ENCODE measurements at regions not wholly inside any gene's neighbourhood (a gene's known extent, or its start where the extent isn't known, plus 50 kb on each side); places are given as distances from the start of the nearest gene placed in this dataset.
"Not testable (repeated sequence)": the region's sequence is repeated elsewhere in the genome, so short reads cannot be mapped to it uniquely, and the experiment has no call there.

DNA sequence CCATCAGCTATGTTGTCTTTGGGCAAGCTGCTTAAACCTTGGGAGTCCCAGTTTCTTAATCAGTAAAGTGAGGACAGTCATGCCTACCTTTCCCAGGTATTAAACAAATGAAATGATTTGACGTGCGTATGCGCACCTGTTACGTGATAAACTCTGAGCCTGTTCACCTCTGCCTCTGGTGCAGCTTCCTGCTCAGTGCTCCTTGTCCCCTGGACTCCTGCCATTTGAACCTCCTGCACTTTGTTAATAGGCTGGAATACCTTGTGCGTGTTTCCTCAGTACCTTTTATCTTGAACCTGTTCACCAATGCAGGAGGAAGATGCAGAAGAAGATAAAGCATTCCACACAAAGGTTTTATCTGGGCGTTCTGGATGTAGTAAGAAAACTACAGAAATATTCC lies 211.9 kb downstream of the CEP135 start:
- DNase-seq, result no peak
- intact Hi-C loops (cut with micrococcal nuclease), result no loop called here
- no peak for ATAC-seq

DNA sequence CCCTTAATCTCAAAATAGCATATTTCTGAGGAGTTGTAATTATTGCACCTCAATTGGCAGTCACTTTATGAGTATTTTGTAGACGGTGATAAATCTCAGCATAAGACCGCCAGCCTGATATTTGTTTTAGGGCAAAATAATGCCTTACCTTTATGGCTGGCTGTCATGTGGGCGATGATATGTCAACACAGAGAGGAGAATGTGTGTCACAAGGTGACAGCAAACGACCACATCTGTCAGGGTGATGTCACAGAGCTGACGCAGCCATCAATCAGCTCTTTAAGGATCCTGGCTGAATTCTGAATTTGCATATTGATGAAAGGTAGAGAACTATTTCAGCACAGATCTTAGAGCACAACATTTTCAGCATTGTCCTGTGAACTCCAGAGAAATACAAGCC lies 209.7 kb downstream of the CEP135 start:
- ATAC-seq, result no peak
- intact Hi-C loops (cut with micrococcal nuclease), result no loop called here
- DNase-seq, result no peak

DNA sequence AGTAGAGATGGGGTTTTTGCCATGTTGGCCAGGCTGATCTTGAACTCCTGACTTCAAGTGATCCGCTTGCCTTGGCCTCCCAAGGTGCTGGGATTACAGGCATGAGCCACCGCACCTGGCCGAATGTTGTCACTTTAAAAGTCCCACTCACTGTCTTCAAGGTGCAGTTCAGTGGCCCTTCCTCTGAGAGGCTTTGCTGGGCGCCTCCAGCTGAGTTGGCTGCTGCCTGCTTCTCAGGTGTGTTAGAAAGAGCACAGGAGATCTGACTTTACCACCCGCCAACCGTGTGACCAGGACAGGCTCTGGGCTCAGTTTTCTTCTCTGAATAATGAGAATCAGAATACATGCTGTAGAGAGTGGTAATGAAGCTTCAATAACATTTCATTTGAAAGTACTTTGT lies 207.4 kb downstream of the CEP135 start:
- DNase-seq, result no peak
- intact Hi-C loops (cut with micrococcal nuclease), result no loop called here
- ATAC-seq, result no peak

DNA sequence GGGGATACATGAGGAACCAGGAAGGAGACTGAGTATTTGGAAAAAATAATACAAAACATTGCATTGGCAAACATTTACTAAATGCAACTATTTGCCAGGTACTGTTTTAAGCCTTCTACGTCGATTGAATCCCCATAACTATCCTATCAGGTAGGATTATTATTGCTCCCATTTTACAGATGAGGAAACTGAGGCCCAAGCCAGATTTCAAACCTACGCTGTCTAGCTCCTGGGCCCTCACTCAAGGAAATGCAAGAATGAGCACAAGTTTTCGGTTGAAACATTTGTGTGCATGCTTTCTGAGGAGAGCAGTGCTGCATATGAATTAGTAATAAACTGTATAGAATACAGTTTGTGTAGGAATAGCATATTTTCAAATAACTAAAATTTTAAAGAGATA lies 206.7 kb downstream of the CEP135 start:
- DNase-seq (no peak), ATAC-seq (no peak)
- intact Hi-C loops (cut with micrococcal nuclease), result no loop called here

DNA sequence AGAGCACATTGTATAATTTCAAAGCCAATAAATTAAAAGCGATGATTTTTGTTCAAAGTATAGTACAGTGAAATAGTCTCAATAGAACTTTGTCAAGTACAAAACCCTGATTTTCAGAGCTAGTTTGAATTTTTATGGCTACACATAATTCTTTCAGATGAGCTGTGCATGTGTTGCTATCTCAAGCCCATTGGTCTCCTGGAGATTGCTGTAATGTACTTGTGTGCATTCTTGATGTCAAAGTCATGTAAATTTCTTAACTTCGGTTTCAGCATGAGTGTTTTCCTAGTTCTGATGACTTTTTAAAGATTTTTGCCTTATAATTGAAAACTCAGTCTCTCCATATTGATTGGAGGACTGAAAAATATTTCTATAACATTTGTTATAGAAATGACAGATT lies 200.8 kb downstream of the CEP135 start:
- intact Hi-C loops (cut with micrococcal nuclease), result no loop called here
- DNase-seq (no peak), ATAC-seq (no peak)

DNA sequence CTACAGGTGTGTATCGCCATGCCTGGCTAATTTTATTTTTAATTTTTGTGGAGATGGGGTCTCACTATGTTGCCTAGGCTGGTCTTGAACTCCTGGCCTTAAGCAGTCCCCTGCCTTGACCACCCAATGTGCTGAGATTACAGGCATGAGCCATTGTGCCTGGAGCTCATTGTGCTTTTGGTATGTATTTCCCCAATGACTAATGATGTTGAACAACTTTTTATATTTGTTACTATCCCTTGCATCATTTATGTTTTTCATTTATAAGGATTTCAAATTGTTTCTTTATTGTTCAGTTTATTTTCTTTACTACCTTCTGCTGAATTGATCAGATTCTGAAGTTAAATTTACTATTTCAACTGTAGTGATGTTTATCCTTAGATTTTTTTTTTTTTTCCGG lies 199.7 kb downstream of the CEP135 start:
- intact Hi-C loops (cut with micrococcal nuclease), result no loop called here
- ATAC-seq (no peak), DNase-seq (no peak)

DNA sequence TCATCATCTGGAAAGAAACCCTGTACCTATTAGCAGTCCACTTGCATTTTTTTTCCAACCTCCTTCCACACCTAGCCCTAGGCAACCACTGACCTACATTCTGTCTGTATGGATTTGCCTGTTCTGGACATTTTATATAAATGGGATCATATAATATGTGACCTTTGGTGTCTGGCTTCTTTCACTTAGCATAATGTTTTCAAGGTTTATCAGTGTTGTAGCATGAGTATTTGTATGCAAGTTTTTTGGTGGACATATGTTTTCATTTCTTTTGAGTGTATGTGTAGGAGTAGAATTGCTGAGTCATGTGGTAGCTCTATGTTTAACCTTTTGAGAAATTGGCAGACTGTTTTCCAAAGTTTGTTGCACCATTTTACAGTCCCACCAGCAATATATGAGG lies 198.6 kb downstream of the CEP135 start:
- intact Hi-C loops (cut with micrococcal nuclease), result no loop called here
- DNase-seq (no peak), ATAC-seq (no peak)

DNA sequence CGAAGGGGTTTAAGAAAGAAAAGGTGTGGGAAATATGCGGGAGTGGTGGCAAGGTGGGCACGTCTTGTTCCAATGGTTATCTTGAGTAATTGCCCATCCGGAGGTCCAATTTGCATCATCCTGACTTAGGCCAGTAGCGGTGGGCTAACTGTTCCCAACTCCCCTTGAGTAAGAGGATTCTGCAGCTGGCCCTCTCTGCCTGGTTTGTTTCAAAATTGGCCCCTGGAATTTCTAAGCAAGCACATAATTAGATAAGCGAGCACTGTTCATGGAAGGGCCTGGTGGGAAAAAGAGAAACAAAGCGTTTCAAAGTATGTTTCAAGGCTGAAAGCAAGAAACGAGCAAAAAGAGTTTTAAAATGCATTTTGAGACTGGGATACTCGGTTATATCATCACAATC lies 198.2 kb downstream of the CEP135 start:
- no peak for DNase-seq
- no peak for ATAC-seq
- intact Hi-C loops (cut with micrococcal nuclease), result no loop called here

DNA sequence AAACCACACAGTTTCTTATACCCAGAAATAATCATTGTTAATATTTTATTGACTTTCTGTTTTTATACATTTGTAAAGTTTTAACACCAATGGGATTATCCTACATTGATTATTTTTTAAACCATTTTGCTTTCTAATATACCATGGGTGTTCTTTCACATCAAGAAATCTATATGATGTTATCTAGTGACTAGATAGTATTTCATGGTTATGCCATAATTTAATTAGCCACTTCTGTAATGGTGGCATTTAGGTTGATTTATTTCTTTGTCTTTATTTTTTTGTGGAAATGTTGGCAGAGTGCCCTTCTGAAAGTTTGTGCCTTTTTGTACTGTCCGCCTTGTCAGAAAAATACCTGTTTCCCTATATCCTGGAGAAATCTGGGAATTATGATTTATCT lies 193.3 kb downstream of the CEP135 start:
- DNase-seq (no peak), ATAC-seq (no peak)
- intact Hi-C loops (cut with micrococcal nuclease), result no loop called here

DNA sequence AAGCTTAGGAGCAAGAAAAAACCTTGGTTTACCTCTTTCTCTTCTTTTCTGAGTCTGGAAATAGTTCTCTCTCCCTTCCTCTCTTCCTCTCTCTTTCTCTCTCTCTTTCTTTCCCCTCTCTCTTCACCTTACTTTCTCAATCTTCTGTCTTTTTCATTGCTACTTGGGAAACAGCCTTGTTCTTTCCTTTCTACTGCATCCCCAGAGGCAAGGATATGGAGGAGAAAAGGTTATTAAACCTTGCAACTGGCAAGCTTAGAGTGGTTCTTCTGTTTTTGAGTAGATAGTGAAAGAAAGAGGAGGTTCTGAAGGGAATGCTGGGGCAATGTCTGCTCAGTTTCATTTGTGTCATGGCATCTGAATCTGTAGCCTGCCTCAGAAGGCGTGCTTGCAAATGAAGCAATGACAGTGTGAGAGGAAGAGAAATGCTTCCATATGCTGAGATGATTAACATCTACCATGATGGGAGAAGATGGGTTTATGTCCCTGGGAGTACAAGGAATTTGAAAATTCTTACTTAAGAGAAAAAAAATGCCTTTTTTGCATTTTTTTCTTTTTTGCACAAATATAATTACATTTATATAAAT lies 190.6 kb downstream of the CEP135 start:
- DNase-seq, result no peak
- intact Hi-C loops (cut with micrococcal nuclease), result no loop called here
- ATAC-seq, result no peak

DNA sequence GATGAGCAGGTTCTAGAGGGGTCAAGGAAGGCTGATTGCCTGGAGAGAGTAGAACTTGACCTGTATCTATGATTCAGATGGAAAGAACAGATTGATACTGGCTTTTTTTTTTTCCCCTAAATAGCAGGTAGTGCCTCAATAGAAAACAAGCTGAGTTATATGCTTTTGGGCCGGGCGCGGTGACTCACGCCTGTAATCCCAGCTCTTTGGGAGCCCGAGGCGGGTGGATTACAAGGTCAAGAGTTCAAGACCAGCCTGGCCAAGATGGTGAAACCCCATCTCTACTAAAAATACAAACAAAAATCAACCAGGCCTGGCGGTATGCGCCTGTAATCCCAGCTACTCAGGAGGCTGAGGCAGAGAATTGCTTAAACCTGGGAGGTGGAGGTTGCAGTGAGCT lies 186.1 kb downstream of the CEP135 start:
- ATAC-seq; intact Hi-C loops (cut with micrococcal nuclease); DNase-seq: not testable (repeated sequence)

DNA sequence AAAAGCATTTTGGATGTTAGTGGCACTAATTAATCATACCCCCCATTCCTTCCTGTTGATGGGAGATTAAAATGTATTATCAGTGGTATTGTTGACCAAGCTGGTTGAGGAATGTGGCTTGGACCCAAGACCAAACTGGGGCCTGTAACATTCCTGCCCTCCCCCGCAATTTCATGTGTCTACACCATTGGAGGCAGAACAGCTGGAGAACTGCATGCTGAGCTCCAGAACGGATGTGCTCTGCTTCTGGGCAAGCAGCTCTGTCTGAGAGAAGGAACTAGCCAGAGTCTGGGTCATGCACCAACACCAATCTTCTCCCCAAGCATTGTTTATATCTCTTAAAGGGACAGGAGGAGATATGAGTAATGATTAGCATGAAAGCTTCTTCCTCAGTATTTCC lies 185.5 kb downstream of the CEP135 start:
- DNase-seq (no peak), ATAC-seq (peak; percentile 88)
- intact Hi-C loops (cut with micrococcal nuclease), result no loop called here

DNA sequence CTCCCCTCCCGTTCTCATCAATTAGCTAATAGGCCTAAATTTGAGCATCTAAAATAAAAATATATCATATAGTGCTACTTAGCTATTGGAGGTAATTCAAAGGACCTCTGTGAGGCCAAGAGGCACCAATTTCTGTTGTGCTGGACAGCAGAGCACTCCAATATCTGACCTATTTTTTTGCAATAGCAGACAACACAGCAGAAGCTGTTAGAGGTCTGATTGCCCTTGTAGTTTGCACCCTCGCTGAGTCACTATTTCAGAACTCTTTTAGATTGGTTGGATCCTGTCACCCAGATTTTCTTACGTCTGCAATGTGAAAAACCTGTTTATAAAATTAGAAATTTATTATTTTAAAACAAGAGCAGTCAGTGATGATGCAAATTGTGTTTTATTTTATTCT lies 184.1 kb downstream of the CEP135 start:
- intact Hi-C loops (cut with micrococcal nuclease), result no loop called here
- no peak for ATAC-seq
- DNase-seq, result no peak

DNA sequence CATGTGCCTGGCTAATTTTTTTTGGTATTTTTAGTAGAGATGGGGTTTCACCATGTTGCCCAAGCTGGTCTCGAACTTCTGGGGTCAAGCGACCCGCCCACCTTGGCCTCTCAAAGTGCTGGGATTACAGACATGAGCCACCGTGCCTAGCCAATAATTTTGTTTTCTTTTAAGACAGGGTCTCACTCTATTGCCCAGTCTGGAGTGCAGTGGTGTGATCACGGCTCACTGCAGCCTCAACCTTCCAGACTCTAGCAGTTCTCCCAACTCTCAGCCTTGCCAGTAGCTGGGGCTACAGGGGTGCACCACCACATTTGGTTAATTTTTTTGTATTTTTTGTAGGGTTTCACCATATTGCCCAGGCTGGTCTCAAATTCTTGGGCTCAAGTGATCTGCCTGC lies 183.4 kb downstream of the CEP135 start:
- intact Hi-C loops (cut with micrococcal nuclease); ATAC-seq: not testable (repeated sequence)

DNA sequence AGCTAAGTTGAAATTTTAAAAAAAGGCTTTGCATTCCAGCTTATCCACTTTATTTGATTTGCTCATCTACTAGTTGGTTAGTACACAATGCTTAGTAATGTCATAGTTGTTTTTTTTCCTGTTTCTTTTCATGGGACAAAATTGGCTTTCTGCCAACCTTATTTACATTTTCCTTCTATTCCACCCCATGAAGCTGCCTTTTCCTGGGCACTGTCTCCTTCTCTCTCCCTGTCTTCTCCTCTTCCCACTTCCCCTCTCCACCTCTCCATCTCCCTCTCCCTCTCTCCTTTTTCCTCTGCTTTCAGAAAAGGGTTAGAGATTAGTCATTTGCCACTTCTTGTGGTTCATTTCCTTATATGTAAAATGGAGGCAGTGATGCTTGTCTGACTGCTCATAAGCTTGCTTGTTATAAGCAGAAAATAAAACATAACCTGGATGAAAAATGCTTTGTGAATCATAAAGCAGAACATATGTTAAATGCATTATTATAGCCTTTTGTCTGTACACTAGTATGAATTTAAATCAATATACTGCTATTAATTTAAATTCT lies 181.9 kb downstream of the CEP135 start:
- ATAC-seq, result no peak
- intact Hi-C loops (cut with micrococcal nuclease), result no loop called here
- DNase-seq, result no peak

More for the DNA sequence above, 183.4 kb downstream of the CEP135 start:
- not testable (repeated sequence) for DNase-seq

DNA sequence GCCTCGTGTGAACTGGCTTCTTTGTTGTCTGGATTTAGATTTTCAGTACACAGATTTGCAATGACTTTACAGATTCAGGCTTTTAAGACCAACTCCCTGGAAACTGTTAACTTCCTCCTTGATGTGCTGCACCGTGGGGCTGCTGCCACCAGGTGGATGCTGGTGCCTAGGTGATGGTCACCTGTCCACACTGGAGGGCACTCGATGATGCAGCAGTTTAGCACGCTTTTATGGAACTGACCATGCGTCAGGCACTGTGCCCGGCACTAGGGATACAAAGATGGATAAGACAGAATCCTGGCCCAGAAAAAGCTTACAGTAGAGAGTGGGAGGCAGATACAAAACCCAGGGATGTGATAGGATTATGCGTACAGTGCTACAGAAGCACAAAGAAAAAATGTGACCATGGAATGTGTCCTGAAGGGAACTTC lies 180.7 kb downstream of the CEP135 start:
- no peak for ATAC-seq
- intact Hi-C loops (cut with micrococcal nuclease), result no loop called here
- no peak for DNase-seq

DNA sequence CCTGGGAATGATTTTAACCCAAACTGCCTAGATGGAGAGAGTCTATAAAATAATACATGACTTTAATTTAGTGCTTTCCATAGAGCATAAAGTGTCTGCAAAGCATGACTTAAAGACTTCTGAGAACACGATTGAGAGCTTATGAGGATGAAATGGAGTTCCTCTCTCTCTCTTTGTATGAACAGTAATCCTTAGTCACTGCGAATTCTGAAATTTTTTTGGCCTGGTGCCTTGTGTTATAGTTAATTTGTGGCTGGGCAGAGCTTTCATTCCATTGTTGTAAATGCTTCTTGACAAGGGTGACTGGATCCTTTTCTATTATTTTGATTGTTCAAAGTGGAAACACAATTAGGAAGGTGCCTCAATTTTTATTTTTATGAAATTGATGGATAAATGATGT lies 179.5 kb downstream of the CEP135 start:
- ATAC-seq (no peak), DNase-seq (no peak)
- intact Hi-C loops (cut with micrococcal nuclease), result no loop called here

DNA sequence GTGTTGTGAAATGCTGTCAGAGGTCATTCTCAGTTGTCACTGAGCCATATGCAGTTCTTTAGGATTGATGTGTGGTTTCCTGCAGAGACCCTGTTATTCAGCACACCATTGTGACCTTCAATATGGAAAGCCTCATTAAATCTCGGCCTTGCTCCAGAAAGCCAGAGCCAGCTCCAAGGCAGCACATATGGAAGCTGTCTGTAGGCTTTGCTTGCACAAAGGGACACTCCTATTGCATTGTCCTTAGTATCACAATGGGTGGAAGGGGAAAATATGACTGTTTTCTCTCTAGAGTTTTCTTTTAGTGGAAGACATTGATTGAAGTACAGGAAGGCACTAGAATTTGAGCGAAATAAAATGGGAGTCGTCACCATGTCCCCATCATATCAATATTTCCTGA lies 179.0 kb downstream of the CEP135 start:
- DNase-seq (no peak), ATAC-seq (no peak)
- intact Hi-C loops (cut with micrococcal nuclease), result no loop called here

DNA sequence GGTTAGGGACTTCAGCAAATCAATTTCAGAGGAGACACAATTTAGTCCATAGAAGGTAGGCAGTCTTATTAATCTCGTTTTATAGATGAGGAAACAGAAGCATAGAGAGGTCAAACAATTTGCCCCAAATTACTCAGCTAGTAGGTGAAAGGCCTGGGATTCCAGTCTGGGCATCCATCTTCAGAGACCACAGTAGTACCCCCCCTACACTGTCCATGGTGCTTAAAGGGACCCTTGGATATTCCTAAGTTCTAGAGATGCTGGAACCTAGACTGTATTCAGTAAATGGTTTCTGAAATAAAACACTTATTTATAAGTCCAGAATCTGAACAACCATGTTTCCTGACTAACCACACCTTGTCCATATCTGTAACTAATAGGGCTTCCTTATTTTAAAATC lies 174.8 kb downstream of the CEP135 start:
- intact Hi-C loops (cut with micrococcal nuclease), result no loop called here
- ATAC-seq (no peak), DNase-seq (no peak)

DNA sequence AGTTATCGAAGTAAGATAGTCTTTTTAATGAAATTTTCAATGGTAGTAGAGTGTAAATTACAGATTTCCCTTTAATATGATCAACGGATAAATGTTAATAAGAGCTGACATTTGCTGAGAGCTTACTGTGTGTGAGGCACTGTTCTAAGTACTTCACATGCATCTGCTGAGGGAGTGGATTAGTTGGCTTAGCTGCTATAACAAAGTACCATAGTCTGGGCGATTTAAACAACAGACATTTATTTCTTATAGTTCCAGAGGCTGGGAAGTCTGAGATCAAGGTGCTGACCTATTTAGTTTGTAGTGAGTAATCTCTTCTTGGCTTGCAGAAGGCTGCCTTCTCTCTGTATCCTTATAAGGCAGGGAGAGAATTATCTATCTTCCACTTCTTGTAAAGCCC lies 174.3 kb downstream of the CEP135 start:
- no peak for DNase-seq
- no peak for ATAC-seq
- intact Hi-C loops (cut with micrococcal nuclease), result no loop called here

DNA sequence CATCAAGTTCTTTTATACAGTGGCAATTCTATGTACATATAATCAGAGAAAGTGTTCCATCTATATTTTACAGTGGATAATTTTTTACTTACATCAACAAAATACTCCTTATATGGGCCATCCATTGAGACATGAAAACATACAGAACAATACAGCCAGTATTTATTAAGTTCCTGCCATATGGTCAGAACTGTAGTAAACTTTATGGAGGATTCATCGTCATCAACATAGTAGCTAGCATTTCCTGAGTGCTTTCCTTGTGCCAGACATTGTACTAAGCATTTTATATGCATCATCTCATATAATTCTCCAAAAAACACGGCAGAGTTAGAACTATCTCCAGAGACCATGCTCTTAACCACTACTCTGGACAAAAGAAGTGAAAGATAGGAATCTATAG lies 170.1 kb downstream of the CEP135 start:
- DNase-seq (no peak), ATAC-seq (no peak)
- intact Hi-C loops (cut with micrococcal nuclease), result no loop called here

DNA sequence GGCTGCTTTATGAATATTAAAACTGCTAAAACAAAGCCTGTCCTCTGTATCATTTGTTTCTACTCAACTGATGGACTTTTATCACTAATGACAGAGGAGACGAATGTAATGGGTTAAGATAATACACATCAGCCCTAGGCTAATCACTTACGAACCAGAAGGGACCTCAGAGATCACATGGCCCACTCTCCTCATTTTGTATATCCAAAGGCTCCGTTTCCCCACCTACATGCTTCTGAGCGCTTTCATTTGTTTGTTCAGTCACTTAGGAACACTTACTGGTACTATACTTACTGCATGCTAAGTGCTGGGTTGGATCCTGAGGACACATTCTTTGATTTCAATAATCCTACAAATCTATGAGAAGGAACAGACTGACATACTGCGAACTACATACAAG lies 169.3 kb downstream of the CEP135 start:
- DNase-seq, result no peak
- intact Hi-C loops (cut with micrococcal nuclease), result no loop called here
- ATAC-seq, result no peak
